ENCODE measurements at regions not wholly inside any gene's neighbourhood (a gene's known extent, or its start where the extent isn't known, plus 50 kb on each side); places are given as distances from the start of the nearest gene placed in this dataset.

GRCh38 chr9:129349665-129349947 is 171.5 kb upstream of the IER5L start:
- no peak for TF ChIP-seq EP300 (IDR thresholded peaks at IDR 0.05)
- TF ChIP-seq CTCF (IDR thresholded peaks at IDR 0.05) = no peak

Measured in esophagus muscularis mucosa (tissue), 3 donors.